Kasumi-1 (cell line): ENCODE measurements at regions not wholly inside any gene's neighbourhood (a gene's known extent, or its start where the extent isn't known, plus 50 kb on each side); places are given as distances from the start of the nearest gene placed in this dataset.
"Not testable (repeated sequence)": the region's sequence is repeated elsewhere in the genome, so short reads cannot be mapped to it uniquely, and the experiment has no call there.

Experiments
- DNase-seq, 2 experiments: peaks; one replicate each; lab custom pipeline; 2025; lab: John Stamatoyannopoulos, UW

GRCh38 chr19:32035626-32036025 lies 309.8 kb upstream of the ZNF507 start:
- no peak for DNase-seq

DNA sequence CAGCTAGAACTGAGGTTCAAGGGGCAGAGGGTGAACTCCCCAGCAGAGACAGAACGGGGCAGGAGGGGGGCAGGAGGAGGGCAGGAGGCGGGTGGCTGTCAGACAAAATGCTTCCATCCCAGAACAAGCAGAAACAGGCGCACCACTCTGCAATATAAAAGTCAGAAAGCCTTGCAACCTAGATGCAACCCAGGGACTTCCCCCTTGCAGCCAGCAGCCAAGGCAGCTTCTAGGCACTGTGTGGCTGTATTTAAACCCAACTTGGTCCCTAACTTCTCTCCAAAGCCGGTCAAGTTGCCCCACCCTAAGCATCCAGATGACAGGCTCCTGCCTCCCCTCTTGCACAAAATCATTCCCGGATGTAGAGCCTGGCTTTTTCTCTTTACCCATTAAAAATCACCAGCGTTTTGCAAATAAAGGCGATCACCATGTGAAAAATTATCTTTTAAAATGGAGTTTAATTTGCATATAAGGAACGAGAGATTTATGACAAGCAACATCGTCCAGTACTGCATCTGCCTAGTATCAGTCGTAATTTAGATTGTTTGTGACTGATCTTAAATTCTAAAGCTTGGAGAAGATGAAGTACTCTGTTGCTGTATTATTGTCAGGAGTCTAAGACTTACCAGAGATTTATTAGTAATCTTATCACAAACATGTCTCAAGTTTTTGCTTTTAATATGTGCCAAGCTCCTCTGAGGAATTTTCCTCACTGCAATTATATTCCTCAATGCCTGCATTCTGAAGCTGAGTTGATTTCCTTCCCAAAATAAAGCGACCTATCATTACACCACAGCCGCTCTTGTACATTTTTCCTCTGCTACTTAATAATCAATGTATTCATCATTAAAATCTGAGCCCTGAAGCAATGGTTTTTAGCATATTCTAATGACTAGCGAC lies 307.1 kb upstream of the ZNF507 start:
- DNase-seq, result no peak

DNA sequence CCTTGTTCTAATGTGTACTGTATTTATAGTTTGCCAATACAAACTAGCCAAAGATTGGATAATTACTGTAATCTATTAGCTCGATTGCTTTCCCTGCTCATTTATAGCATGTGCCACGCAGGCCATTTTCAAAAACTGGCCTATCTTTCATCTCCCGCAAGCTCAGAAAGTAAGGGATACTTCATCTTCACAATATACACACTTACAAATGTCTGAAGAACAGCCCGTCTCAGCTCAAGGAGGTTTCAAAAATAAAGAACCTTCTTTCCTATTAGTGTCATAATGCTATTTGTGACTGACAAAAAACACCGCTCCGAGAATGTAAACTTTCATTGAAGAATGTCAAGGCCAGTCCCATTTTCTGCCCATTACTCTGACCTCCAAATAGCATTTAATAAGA lies 306.4 kb upstream of the ZNF507 start:
- DNase-seq, result no peak

DNA sequence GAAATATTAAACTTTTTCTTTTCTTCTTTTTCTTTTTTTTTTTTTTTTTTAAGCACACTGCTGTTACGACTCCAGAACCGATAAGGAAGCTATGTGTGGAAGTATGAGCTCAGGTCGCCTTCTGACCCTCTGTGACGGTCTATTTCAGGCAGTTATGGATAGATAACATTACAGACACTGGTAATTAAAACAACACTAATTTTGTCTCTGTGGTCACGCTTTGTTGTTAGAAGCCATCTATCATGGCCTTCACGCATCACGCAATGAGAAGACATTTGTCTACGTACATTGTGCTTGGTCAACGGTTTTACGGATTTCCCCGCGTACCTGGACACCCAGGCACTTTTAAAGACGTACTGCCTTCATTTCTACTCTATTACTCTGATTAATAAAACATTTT lies 306.0 kb upstream of the ZNF507 start:
- DNase-seq, result no peak

DNA sequence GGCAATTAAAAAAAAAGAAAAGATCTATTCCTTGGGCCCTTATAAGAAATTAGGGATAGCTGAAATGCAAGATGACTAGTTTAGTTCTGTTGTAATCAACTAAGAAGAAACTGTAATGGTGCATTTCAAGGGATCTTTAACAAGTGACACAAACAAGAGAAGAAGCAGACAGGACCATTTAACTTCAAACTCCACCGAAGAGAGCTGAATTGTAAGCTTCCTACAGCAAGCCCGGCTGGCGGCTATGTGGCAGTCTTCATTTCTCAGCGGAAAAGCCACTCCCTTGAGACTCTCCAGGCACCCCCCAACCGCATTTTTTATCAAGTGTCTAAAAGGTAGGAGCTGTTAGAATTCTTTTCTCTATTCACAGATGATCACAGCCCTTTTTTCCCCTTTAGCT lies 305.2 kb upstream of the ZNF507 start:
- no peak for DNase-seq

DNA sequence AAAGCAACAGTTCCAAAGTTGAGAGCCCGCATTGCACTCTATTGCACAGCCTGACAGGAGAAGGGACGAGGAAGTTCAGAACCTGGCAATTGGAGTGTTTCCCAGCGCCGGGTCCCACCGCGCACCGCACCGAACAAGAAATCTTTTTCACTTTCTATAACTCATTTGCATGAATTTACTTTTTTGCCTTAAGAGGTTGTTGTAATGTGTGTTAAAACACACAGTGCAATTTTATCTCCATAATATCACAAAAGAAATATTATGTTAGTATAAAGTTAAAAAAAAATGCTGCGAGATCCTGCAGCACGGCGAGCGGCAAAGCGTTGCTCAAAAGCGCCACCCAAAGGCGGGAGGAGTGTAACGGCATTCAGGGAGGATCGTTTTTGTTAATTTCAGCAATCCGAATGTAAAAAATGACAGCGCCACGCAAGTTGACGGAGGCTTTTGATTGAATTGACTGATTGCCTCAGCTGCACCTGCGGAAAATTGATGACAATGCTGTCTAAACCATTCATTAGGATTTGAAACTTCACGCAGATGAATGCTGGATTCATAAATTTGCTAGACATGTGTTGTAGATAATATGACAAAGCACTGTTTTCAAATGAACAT lies 303.6 kb upstream of the ZNF507 start:
- DNase-seq, result peak in 1 of 2 experiments; percentile 3

DNA sequence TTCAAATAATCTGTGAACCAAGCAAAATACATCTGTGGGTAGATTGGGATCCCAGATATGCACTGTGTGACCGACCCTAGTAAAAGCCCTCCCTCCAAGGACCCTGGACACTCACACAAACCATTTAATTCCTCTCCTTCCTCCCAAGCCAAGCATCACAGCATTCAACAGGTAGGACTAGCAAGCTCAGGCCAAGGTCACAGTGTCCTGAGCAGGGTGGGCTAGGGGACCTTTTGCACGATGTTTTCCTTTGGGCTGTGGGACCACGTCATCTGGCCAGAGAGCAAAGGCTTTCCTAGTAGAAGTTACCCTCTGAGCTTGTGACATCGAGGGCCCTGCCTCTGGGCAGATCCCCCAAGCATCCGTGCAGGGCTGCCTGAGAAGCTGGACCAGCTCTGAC lies 297.6 kb upstream of the ZNF507 start:
- DNase-seq, result no peak

GRCh38 chr19:32053376-32053775 lies 292.0 kb upstream of the ZNF507 start:
- DNase-seq, result no peak

DNA sequence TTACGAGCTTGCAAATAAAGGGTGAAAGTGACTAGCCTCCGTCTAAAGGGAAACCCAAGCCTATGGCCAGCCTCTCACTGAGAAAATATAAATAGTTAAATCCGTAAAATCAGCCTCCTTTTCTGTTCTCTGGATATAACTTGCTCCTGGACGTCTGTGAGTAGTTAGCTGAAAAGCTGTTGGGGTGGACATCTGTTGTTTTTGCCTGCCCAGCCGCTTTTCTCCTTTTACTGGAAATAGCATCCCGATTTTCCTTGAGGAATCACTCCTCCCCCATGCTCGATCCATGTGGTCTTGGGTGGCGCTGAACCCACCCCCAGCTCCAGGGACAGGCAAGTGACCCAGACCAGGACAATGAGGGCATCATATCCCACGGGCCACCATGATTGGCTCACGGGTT lies 291.5 kb upstream of the ZNF507 start:
- DNase-seq, result no peak

DNA sequence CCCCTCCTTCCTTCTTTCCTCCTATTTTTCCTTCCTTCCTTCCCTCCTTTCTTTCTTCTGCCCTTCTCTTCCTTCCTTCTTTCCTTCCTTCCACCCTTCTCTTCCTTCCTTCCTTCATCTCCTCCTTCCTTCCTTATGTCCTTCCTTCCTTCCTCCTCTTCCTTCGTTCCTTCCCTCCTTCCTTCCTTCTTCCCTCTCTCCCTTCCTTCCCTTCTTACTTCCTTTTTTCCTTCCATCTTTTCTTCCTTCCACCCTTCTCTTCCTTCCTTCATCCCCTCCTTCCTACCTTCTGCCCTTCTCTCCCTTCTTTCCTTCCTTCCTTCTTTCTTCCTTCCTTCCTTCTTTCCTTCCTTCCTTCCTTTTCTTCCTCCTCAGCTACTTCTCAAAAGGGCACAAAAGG lies 287.3 kb upstream of the ZNF507 start:
- no peak for DNase-seq

DNA sequence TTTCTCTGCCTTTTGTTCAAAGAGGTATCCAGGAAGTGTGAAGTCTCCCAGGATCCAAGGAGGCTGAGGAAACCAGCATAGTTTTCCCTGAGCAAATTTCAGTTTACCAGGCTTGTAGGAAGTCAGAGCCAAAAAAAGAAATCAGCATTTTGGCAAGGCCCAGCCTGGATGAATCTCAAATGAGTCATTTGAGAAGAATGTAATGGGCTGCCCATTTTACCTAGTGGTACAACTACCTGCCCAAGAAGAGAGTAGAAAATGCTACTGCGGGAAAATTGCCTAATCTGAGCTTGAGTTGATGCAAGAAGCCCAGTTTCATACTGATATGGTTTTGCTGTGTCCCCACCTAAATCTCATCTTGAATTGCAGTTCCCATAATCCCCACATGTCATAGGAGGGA lies 284.1 kb upstream of the ZNF507 start:
- DNase-seq, result no peak

- DNase-seq, result no peak
These were observed 281.8 kb upstream of the ZNF507 start for GRCh38 chr19:32063601-32064000.

DNA sequence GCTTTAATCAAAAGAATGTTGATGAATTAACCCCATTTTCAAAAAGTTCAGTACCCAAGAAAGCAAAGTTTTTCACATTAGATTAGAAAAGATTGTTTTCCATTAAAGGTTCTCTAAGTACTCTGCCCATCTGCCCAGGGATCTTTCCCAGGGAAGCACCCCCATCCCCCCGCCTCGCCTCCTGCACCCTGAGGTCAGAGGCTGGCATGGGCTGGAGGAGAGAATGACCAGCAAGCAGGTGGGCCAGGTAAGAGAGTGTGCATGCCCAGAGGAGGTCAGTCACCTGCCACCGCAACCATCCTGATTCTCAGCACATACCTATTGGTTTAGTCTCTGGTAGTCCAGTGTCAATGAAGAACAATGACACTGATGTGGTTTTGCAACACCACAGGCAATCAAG lies 279.4 kb upstream of the ZNF507 start:
- no peak for DNase-seq

DNA sequence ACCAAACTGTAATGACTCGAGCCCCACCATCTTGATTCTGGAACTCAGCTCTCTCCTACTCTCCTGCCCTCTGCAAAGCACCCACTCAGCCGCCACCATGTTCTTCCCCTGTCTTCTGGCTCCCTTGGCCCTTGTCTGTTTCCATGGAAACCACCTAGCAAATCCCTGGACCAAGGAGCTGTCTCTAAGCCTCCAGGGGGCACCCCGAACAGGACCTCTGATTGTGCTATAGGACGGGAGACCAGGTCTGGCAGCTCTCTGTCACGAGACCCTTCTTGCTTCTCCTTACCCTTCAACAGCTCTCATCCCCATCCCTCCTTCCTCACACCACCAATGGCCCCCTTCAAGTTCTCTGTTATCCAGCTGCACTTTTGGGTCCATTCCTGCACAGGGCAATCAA lies 277.7 kb upstream of the ZNF507 start:
- DNase-seq, result no peak

- DNase-seq, result no peak
These were observed 276.6 kb upstream of the ZNF507 start for GRCh38 chr19:32068793-32069192.

GRCh38 chr19:32070101-32070500 lies 275.3 kb upstream of the ZNF507 start:
- DNase-seq, result no peak

DNA sequence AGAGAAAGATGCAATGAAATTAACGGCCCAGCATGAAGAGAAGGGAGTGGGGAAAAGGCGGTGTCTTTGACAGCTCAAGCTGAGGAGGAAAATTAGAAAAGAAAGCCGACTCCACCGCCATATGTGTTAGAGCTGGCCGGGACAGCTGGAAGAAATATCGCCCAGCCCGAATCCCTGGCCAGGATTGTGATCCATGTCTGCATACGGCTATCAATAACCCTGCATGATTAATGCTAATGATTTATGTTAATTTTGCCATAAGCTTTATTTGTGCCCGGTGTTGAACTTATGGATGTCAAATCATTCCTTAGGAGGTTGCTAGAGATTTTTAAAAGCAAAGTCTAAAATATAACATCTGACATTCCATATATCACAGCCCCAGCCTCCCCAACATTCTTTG lies 263.4 kb upstream of the ZNF507 start:
- no peak for DNase-seq

DNA sequence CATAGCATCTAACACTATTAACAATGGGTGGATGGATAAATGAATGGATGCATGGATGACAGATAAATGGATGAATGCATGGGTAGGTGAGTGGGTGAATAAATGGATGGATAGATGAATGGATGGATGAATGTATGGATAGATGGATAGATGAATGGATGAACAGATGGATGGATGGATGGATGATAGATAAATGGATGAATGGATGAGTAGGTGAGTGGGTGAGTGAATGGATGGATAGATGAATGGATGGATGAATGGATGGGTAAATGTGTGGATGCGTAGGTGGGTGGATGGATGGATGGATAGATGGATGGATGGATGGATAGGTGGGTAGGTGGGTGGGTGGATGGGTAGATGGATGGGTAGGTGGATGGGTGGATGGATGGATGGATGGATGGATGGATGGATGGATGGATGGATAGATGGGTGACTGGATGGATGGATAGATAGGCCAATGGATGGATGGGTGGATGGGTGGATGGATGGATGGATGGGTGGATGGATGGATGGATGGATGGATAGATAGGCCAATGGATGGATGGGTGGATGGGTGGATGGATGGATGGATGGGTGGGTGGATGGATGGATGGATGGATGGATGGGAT lies 260.6 kb upstream of the ZNF507 start:
- DNase-seq, result not testable (repeated sequence)

DNA sequence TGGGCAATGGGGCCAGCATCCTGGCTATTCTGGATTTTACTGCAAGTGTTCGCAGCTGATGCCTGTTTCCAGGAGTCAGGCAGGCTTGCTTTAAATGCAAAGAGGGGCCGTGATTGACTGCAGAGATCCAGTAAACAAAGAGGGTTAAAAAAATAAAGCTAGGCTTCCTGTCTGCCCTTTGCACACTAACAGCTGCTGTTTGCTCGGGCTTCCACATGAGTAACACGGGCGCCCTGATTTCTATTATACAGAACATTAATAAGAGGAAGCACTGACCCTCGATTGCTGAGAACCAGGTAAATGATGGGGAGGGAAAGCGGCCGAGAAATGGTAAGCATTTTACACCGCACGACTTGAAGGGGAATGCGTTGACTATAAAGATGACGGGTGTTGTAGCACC lies 254.2 kb upstream of the ZNF507 start:
- no peak for DNase-seq

GRCh38 chr19:32097011-32097410 lies 248.4 kb upstream of the ZNF507 start:
- DNase-seq, result no peak

DNA sequence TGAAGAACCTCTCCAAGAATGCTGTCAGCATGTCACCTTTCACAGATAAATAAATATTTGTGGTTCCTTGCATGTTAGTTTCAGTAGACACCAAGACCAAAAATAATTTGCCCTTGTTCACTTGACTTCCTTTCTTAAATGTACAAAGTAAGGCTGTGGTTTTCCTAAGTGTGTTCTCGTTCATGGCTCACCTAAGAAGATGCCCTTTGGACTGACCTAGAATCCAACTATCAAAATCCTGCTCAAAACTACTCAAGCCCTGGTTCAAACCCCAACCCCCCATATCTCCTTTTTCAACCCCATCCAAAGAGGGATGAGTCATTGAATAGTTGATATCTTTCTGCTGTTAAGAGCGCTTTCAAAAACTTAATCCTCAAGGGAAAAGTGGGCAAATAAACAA lies 247.8 kb upstream of the ZNF507 start:
- DNase-seq, result no peak

GRCh38 chr19:32098968-32099367 lies 246.4 kb upstream of the ZNF507 start:
- no peak for DNase-seq

DNA sequence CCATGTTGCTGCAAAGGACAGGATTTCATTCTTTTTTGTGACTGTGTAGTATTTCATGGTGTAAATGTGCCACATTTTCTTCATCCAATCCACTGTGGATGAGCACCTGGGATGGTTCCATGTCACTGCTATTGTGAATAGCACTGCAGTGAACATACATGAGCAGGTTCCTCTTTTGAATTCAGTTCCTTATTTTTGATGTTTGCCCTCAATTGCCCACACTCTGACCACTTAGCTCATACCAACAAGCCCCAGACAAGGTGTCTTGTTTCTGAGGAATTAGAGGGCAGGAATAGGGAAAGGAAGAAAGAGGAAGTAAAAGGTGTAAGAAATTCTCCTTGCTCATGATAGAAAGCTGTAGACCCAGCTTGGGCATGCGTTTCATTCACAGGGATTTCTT lies 244.2 kb upstream of the ZNF507 start:
- peak; percentile 5 to 7 for DNase-seq
